DOHH2 (cell line): ENCODE measurements at regions not wholly inside any gene's neighbourhood (a gene's known extent, or its start where the extent isn't known, plus 50 kb on each side); places are given as distances from the start of the nearest gene placed in this dataset.

Experiments used
- H3F3A ChIP-seq: fragments of 200-600 bp; sonication (generic), shearing (Covaris generic); 2 replicates; pipeline ENCODE4 v1.6.0; 2016; ENCODE audit warnings: antibody characterized with exemption, mild to moderate bottlenecking; ENCODE audit not compliant: control insufficient read depth, insufficient read depth
- H3K27ac ChIP-seq: fragments of 200-600 bp; sonication (generic); 2 replicates; pipeline ENCODE4 v1.5.1; 2014; ENCODE audit warnings: low read depth, mild to moderate bottlenecking, low read length, moderate library complexity
- H3K27me3 ChIP-seq: fragments of 200-600 bp; sonication (generic); 2 replicates; pipeline ENCODE4 v1.6.1; 2014; ENCODE audit warnings: mild to moderate bottlenecking, low read length, mixed read lengths; ENCODE audit not compliant: control insufficient read depth
- H3K36me3 ChIP-seq: fragments of 200-600 bp; sonication (generic); 2 replicates; pipeline ENCODE4 v1.6.1; 2014; ENCODE audit warnings: mild to moderate bottlenecking, low read length, moderate library complexity, mixed read lengths; ENCODE audit not compliant: control insufficient read depth
- H3K4me1 ChIP-seq: fragments of 200-600 bp; sonication (generic); 2 replicates; pipeline ENCODE4 v1.6.1; 2014; ENCODE audit warnings: mild to moderate bottlenecking, low read length, mixed read lengths; ENCODE audit not compliant: control insufficient read depth
- H3K4me2 ChIP-seq: fragments of 200-600 bp; sonication (generic); 2 replicates; pipeline ENCODE4 v1.6.0; 2014; ENCODE audit warnings: mild to moderate bottlenecking, low read length, moderate library complexity
- H3K4me3 ChIP-seq: fragments of 200-600 bp; sonication (generic); 2 replicates; pipeline ENCODE4 v1.5.1; 2014; ENCODE audit warnings: mild to moderate bottlenecking, low read length, mixed read lengths
- H3K79me2 ChIP-seq: fragments of 200-600 bp; sonication (generic); 2 replicates; pipeline ENCODE4 v1.6.1; 2014; ENCODE audit warnings: mild to moderate bottlenecking, low read length, mixed read lengths; ENCODE audit not compliant: control insufficient read depth
- H3K9me2 ChIP-seq: fragments of 200-600 bp; sonication (generic); replicated peaks from 2 replicates; pipeline ENCODE4 v1.6.1; 2014; ENCODE audit warnings: mild to moderate bottlenecking, low read length, mixed read lengths; ENCODE audit not compliant: control insufficient read depth
- H3K9me3 ChIP-seq: fragments of 200-600 bp; sonication (generic); 2 replicates; pipeline ENCODE4 v1.6.1; 2014; ENCODE audit warnings: antibody characterized with exemption, low read length, mixed read lengths; ENCODE audit not compliant: control insufficient read depth, insufficient read depth
- H4K20me1 ChIP-seq: fragments of 200-600 bp; sonication (generic); 2 replicates; pipeline ENCODE4 v1.6.0; 2014; ENCODE audit warnings: low read depth, mild to moderate bottlenecking, antibody characterized with exemption, low read length, moderate library complexity; ENCODE audit not compliant: control insufficient read depth, insufficient read depth
- CTCF ChIP-seq: fragments of 200-600 bp; sonication (generic); IDR thresholded peaks from one replicate; pipeline ENCODE4 v1.5.1; 2014; ENCODE audit warnings: antibody characterized with exemption, mild to moderate bottlenecking, low read depth, low read length; ENCODE audit not compliant: poor library complexity, severe bottlenecking
- EZH2phosphoT487 ChIP-seq: fragments of 200-600 bp; sonication (generic); IDR thresholded peaks from 2 replicates; pipeline ENCODE4 v1.6.1; 2017; ENCODE audit warnings: borderline replicate concordance, mild to moderate bottlenecking, antibody characterized with exemption, low read length, moderate library complexity, mixed read lengths

GRCh38 chr21:24093032-24093431, 1514.2 kb downstream of the MRPL39 start:
- H3K4me1 ChIP-seq, result no peaks in the 10 kb centered on the region
- no peaks in the 10 kb centered on the region for H3K27me3 ChIP-seq
- no peak overlapping the region for H3K27ac ChIP-seq
- no peak overlapping the region for H3K4me2 ChIP-seq
- H3K36me3 ChIP-seq, result no peaks in the 10 kb centered on the region
- H3F3A ChIP-seq, result no peaks in the 10 kb centered on the region
- no peak for TF ChIP-seq EZH2phosphoT487
- no peak for TF ChIP-seq CTCF
- no peaks in the 10 kb centered on the region for H3K9me2 ChIP-seq
- no peaks in the 10 kb centered on the region for H3K9me3 ChIP-seq
- H4K20me1 ChIP-seq, result no peaks in the 10 kb centered on the region
- no peaks in the 10 kb centered on the region for H3K79me2 ChIP-seq
- H3K4me3 ChIP-seq, result no peak overlapping the region

- TF ChIP-seq CTCF (no peak), EZH2phosphoT487 (no peak)
- Histone ChIP-seq H3K27ac (no peak overlapping the region), H3K4me2 (no peak overlapping the region), H3K27me3 (no peaks in the 10 kb centered on the region), H3K4me3 (no peak overlapping the region), H3K9me2 (no peaks in the 10 kb centered on the region), H3K36me3 (no peaks in the 10 kb centered on the region), H3K79me2 (no peaks in the 10 kb centered on the region), H4K20me1 (no peaks in the 10 kb centered on the region), H3F3A (no peaks in the 10 kb centered on the region), H3K4me1 (no peaks in the 10 kb centered on the region), H3K9me3 (no peaks in the 10 kb centered on the region; the same call in 1 of the 2 replicates)
Measured at GRCh38 chr21:24076179-24076578, 1531.1 kb downstream of the MRPL39 start.

GRCh38 chr21:24055696-24056095, 1551.6 kb downstream of the MRPL39 start:
- Histone ChIP-seq H3K27me3 (no peaks in the 10 kb centered on the region), H3K79me2 (no peaks in the 10 kb centered on the region), H3K27ac (no peak overlapping the region), H4K20me1 (no peaks in the 10 kb centered on the region), H3K4me2 (no peak overlapping the region), H3F3A (no peaks in the 10 kb centered on the region), H3K9me3 (no peaks in the 10 kb centered on the region), H3K4me3 (no peak overlapping the region), H3K9me2 (no peaks in the 10 kb centered on the region), H3K36me3 (no peaks in the 10 kb centered on the region), H3K4me1 (no peaks in the 10 kb centered on the region)
- no peak for TF ChIP-seq CTCF
- TF ChIP-seq EZH2phosphoT487, result no peak

- TF ChIP-seq EZH2phosphoT487, result no peak
- no peak for TF ChIP-seq CTCF
- Histone ChIP-seq H3K4me2 (no peak overlapping the region), H3K4me3 (no peak overlapping the region), H3K9me2 (no peaks in the 10 kb centered on the region), H3K79me2 (no peaks in the 10 kb centered on the region), H3K9me3 (peaks cover 2% of the 10 kb centered on the region; the same call in 1 of the 2 replicates), H3K4me1 (no peaks in the 10 kb centered on the region), H4K20me1 (no peaks in the 10 kb centered on the region), H3K36me3 (no peaks in the 10 kb centered on the region), H3K27ac (no peak overlapping the region), H3F3A (no peaks in the 10 kb centered on the region), H3K27me3 (no peaks in the 10 kb centered on the region)
Measured at GRCh38 chr21:24050231-24050630, 1557.0 kb downstream of the MRPL39 start.
